Esophagus squamous epithelium (tissue), 5 donors: ENCODE measurements at regions not wholly inside any gene's neighbourhood (a gene's known extent, or its start where the extent isn't known, plus 50 kb on each side); places are given as distances from the start of the nearest gene placed in this dataset.

Experiments
- DNase-seq: peaks from one replicate; lab custom pipeline; 2025; lab: John Stamatoyannopoulos, UW
- H3K27ac ChIP-seq, 4 donors: fragments of 200-600 bp; sonication (generic); one replicate each; pipeline ENCODE4 v1.5.1; 2016 to 2019; ENCODE audit warnings: mild to moderate bottlenecking in 1 of 4
- H3K27me3 ChIP-seq, 4 donors: fragments of 200-600 bp; sonication (generic); 1 replicate in 3 of 4; 2 replicates in 1 of 4; pipeline versions ENCODE4 v1.5.1 to v1.6.0; 2017 to 2021; ENCODE audit warnings: antibody characterized with exemption in 1 of 4
- H3K36me3 ChIP-seq, 3 donors: fragments of 200-600 bp; sonication (generic); one replicate each; pipeline ENCODE4 v1.5.1; 2016 to 2019
- H3K4me1 ChIP-seq, 3 donors: fragments of 200-600 bp; sonication (generic); one replicate each; pipeline ENCODE4 v1.5.1; 2017 to 2019
- H3K4me3 ChIP-seq, 4 donors: fragments of 200-600 bp; sonication (generic); 1 replicate in 3 of 4; 2 replicates in 1 of 4; pipeline ENCODE4 v1.5.1; 2016 to 2019; ENCODE audit warnings: mild to moderate bottlenecking in 2 of 4, moderate library complexity in 1 of 4
- H3K9me3 ChIP-seq, 3 donors: fragments of 200-600 bp; sonication (generic); one replicate each; pipeline ENCODE4 v1.5.1; 2016 to 2019
- POLR2A ChIP-seq, 4 donors: fragments of 450-650 bp; IDR thresholded peaks; one replicate each; pipeline ENCODE4 v1.6.1; 2017; ENCODE audit warnings: antibody characterized with exemption in 4 of 4, mild to moderate bottlenecking in 4 of 4, moderate library complexity in 3 of 4
- WGBS, 2 donors: methylation state at CpG; one replicate each; pipeline ENCODE4 v1.1.5; 2018; 5-methylcytosine and 5-hydroxymethylcytosine counted together
- intact Hi-C: fragments of 100-400 bp; cut with DNase I; formaldehyde crosslinking; loops from one replicate; pipeline ENCODE4 v1.15.0; 2022
- TF ChIP-seq, protein P1 (sequence below), 6 experiments: fragments of 450-650 bp in 4 of 6; fragments of 200-600 bp in 2 of 6; sonication (generic) in 2 of 6; IDR thresholded peaks; one replicate each; pipeline ENCODE4 v1.5.1; 2016 to 2019; ENCODE audit warnings: antibody characterized with exemption in 6 of 6, mild to moderate bottlenecking in 4 of 6, moderate library complexity in 4 of 6
- donor health status: DM: yes; HTN: yes; CAD: no.

DNA sequence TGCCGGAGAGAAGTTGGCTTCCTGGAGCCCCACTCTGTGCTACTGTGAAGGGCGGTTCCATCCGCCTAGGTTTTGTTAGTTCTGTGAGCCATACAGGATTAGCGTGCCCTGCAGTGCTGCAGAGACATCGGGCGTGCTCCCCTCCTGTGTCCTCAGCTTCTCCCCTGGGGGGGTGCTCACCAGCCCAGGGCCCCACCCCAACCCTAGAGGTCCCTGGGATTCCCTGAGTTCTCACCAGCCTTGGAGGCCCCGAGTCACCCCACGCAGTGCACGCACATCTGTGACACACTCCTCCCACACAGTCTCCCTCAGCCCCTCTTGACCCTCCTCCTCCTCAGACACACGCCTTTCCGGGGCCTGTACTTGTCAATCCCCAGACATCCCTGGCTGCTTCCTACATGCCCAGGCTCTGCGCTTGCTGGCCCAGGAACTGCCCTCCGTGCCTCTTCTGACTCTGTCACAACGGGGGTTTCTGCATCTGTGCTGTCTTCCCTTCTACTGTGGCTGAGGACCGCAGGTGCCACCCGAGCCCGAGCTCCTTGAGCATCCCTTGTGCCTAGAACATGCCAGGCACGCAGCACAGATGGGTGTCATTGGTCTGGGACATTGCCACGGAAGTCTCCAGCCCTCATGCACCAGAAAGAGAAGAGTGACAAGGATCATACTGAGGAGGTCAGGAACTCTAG, 123.2 kb upstream of the RPS6KA2 start:
- 24 to 41% methylated on average over 8 to 16 of the region's 19 CpGs for WGBS, 2 donors
- intact Hi-C loops: loop anchor here (10.0 kb wide), 1 partner anchor 315 kb away; no protein-coding TSS in a partner anchor
- Histone ChIP-seq H3K36me3 (no peaks in the 10 kb centered on the region), H3K9me3 (no peaks in the 10 kb centered on the region), H3K4me3 (no peak overlapping the region), H3K4me1 (no peaks in the 10 kb centered on the region), H3K27me3 (peaks cover 0 to 15% (median 0%) of the 10 kb centered on the region in 4 donors), H3K27ac (no peak overlapping the region)
- DNase-seq: no peak
- no peak for TF ChIP-seq POLR2A (IDR thresholded peaks at IDR 0.05)
- TF ChIP-seq, protein P1, sequence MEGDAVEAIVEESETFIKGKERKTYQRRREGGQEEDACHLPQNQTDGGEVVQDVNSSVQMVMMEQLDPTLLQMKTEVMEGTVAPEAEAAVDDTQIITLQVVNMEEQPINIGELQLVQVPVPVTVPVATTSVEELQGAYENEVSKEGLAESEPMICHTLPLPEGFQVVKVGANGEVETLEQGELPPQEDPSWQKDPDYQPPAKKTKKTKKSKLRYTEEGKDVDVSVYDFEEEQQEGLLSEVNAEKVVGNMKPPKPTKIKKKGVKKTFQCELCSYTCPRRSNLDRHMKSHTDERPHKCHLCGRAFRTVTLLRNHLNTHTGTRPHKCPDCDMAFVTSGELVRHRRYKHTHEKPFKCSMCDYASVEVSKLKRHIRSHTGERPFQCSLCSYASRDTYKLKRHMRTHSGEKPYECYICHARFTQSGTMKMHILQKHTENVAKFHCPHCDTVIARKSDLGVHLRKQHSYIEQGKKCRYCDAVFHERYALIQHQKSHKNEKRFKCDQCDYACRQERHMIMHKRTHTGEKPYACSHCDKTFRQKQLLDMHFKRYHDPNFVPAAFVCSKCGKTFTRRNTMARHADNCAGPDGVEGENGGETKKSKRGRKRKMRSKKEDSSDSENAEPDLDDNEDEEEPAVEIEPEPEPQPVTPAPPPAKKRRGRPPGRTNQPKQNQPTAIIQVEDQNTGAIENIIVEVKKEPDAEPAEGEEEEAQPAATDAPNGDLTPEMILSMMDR (IDR thresholded peaks at IDR 0.05): no peak

- 80% methylated on average over 1 of the region's 6 CpGs; no CpG with 5 or more reads in 1 of the 2 donors for WGBS, 2 donors
- no peak overlapping the region for H3K27ac ChIP-seq
These were observed 122.6 kb upstream of the RPS6KA2 start for GRCh38 chr6:166749666-166750065.

GRCh38 chr6:166747644-166748595, 120.9 kb upstream of the RPS6KA2 start:
- WGBS, 2 donors: 48 to 71% methylated on average over 21 to 26 of the region's 29 CpGs
- no peak for DNase-seq
- H3K36me3 ChIP-seq: no peaks in the 10 kb centered on the region
- no peaks in the 10 kb centered on the region for H3K9me3 ChIP-seq
- peaks cover 0 to 11% (median 0%) of the 10 kb centered on the region in 4 donors for H3K27me3 ChIP-seq
- H3K4me1 ChIP-seq: no peaks in the 10 kb centered on the region
- H3K27ac ChIP-seq: no peak overlapping the region
- TF ChIP-seq POLR2A (IDR thresholded peaks at IDR 0.05): no peak
- TF ChIP-seq, protein P1 (IDR thresholded peaks at IDR 0.05): no peak
- intact Hi-C loops: no loop called here
- no peak overlapping the region for H3K4me3 ChIP-seq

More at GRCh38 chr6:166749666-166750065, 122.6 kb upstream of the RPS6KA2 start:
- peaks cover 0 to 11% (median 0%) of the 10 kb centered on the region in 4 donors for H3K27me3 ChIP-seq
- no peak for DNase-seq
- H3K4me3 ChIP-seq: no peak overlapping the region
- H3K9me3 ChIP-seq: no peaks in the 10 kb centered on the region
- H3K36me3 ChIP-seq: no peaks in the 10 kb centered on the region
- no peak for TF ChIP-seq POLR2A (IDR thresholded peaks at IDR 0.05)
- TF ChIP-seq, protein P1 (IDR thresholded peaks at IDR 0.05): no peak
- intact Hi-C loops: loop anchor here (10.0 kb wide), 1 partner anchor 315 kb away; no protein-coding TSS in a partner anchor
- no peaks in the 10 kb centered on the region for H3K4me1 ChIP-seq

DNA sequence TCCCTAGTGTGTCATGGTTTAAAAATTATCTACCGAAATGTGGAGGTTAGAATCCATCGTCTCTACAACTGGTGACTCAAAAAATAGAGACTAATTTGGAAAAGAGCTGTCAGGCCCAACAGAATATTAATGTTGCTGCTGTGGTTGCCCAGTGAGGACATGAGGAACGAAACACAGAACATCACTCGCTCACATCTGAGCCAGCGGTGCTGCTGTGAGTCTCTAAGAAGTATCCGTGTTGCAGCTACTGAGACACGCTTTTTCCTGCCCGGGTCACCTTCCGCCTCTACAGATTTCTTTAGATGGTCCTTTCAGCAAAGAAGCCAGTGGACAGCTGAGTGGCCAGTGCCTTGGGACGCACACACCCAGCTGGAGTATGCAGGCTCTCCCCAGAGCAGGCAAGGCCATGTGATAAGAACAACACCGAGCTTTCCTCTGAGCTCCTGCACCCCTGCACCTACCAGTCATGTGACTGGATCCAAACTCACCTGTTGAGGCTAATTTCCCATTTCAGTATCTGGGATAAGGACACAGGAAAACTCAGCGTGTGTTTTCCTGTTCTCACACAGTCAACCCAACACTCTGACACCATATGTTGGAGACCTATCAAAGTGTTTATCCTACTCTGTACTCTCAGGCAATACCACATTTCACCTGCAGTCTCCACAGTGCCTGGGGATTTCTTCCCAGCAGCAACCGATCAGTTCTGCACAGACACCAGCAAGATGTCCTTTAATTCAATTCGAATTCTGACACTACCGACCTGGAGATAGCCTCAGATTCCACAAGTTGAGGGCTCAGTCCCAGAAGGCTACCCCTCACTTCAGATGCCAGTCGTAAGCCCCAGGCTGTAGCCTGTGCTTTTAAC, 119.0 kb upstream of the RPS6KA2 start:
- Histone ChIP-seq H3K36me3 (no peaks in the 10 kb centered on the region), H3K9me3 (no peaks in the 10 kb centered on the region), H3K4me3 (no peak overlapping the region), H3K27me3 (peaks cover 0 to 5% (median 0%) of the 10 kb centered on the region in 4 donors), H3K27ac (no peak overlapping the region), H3K4me1 (no peaks in the 10 kb centered on the region)
- DNase-seq: no peak
- WGBS, 2 donors: 77 to 82% methylated on average over 14 to 16 of the region's 16 CpGs
- TF ChIP-seq, protein P1 (IDR thresholded peaks at IDR 0.05): no peak
- no peak for TF ChIP-seq POLR2A (IDR thresholded peaks at IDR 0.05)
- intact Hi-C loops: no loop called here
